Trophoblast cell (in vitro differentiated cells and primary cell): ENCODE measurements at regions not wholly inside any gene's neighbourhood (a gene's known extent, or its start where the extent isn't known, plus 50 kb on each side); places are given as distances from the start of the nearest gene placed in this dataset.

ENCODE experiments used
- DNase-seq, 2 donors: peaks; one replicate each; pipeline ENCODE4 v3.0.0-alpha.2; 2016
- H2AFZ ChIP-seq: 2 replicates; pipeline ENCODE4 v1.6.1; 2013; ENCODE audit warnings: low read length, moderate library complexity, mild to moderate bottlenecking; ENCODE audit not compliant: insufficient read depth, poor library complexity
- H2AK5ac ChIP-seq: 2 replicates; pipeline ENCODE4 v1.6.1; 2013; ENCODE audit warnings: mild to moderate bottlenecking, low read length
- H2BK120ac ChIP-seq: 2 replicates; pipeline ENCODE4 v1.6.1; 2013; ENCODE audit warnings: low read length, mild to moderate bottlenecking, moderate library complexity; ENCODE audit not compliant: insufficient read depth, poor library complexity
- H2BK12ac ChIP-seq: 2 replicates; pipeline ENCODE4 v1.6.1; 2013; ENCODE audit warnings: mild to moderate bottlenecking, low read length, moderate library complexity
- H2BK5ac ChIP-seq: 2 replicates; pipeline ENCODE4 v1.6.1; 2013; ENCODE audit warnings: low read length, low read depth, moderate library complexity, mild to moderate bottlenecking; ENCODE audit not compliant: poor library complexity
- H3K14ac ChIP-seq: 2 replicates; pipeline ENCODE4 v1.6.1; 2013; ENCODE audit warnings: mild to moderate bottlenecking, low read length
- H3K18ac ChIP-seq: 2 replicates; pipeline ENCODE4 v1.6.1; 2013; ENCODE audit warnings: mild to moderate bottlenecking, low read length
- H3K23ac ChIP-seq: 2 replicates; pipeline ENCODE4 v1.6.1; 2013; ENCODE audit warnings: low read length
- H3K27ac ChIP-seq: 2 replicates; pipeline ENCODE4 v1.5.1; 2013; ENCODE audit warnings: low read depth, mild to moderate bottlenecking, inconsistent platforms, low read length, moderate library complexity
- H3K27me3 ChIP-seq: 2 replicates; pipeline ENCODE4 v1.6.1; 2013; ENCODE audit warnings: inconsistent platforms, mild to moderate bottlenecking, low read length, moderate library complexity; ENCODE audit not compliant: insufficient read depth
- H3K36me3 ChIP-seq, 2 experiments: 1 replicate in 1 of 2; 2 replicates in 1 of 2; pipeline ENCODE4 v1.6.1; 2013; ENCODE audit warnings: low read length in 2 of 2, mild to moderate bottlenecking in 2 of 2, moderate library complexity in 1 of 2; ENCODE audit not compliant: insufficient read depth in 2 of 2, control insufficient read depth in 1 of 2
- H3K4ac ChIP-seq: 2 replicates; pipeline ENCODE4 v1.6.1; 2013; ENCODE audit warnings: low read depth, mild to moderate bottlenecking, low read length, moderate library complexity
- H3K4me1 ChIP-seq, 2 experiments: 1 replicate in 1 of 2; 2 replicates in 1 of 2; pipeline ENCODE4 v1.6.1; 2013; ENCODE audit warnings: low read length in 2 of 2, mild to moderate bottlenecking in 2 of 2, moderate library complexity in 1 of 2; ENCODE audit not compliant: insufficient read depth in 2 of 2, control insufficient read depth in 1 of 2
- H3K4me2 ChIP-seq: 2 replicates; pipeline ENCODE4 v1.6.1; 2013; ENCODE audit warnings: inconsistent platforms, mild to moderate bottlenecking, low read length, moderate library complexity
- H3K4me3 ChIP-seq: 2 replicates; pipeline ENCODE4 v1.5.1; 2013; ENCODE audit warnings: mild to moderate bottlenecking, low read depth, low read length, inconsistent platforms
- H3K79me1 ChIP-seq: one replicate; pipeline ENCODE4 v1.6.1; 2013; ENCODE audit warnings: low read length
- H3K79me2 ChIP-seq: 2 replicates; pipeline ENCODE4 v1.6.1; 2013; ENCODE audit warnings: low read length, mild to moderate bottlenecking; ENCODE audit not compliant: control insufficient read depth, insufficient read depth, poor library complexity
- H3K9ac ChIP-seq: 2 replicates; pipeline ENCODE4 v1.6.1; 2013; ENCODE audit warnings: mild to moderate bottlenecking, low read length
- H3K9me3 ChIP-seq: 2 replicates; pipeline ENCODE4 v1.6.1; 2013; ENCODE audit warnings: low read depth, mild to moderate bottlenecking, control low read depth, inconsistent platforms, low read length; ENCODE audit not compliant: insufficient read depth
- H4K12ac ChIP-seq: 2 replicates; pipeline ENCODE4 v1.6.1; 2013; ENCODE audit warnings: low read depth, mild to moderate bottlenecking, low read length, moderate library complexity
- H4K8ac ChIP-seq: 2 replicates; pipeline ENCODE4 v1.6.1; 2013; ENCODE audit warnings: low read depth, mild to moderate bottlenecking, low read length, moderate library complexity
- H4K91ac ChIP-seq: one replicate; pipeline ENCODE4 v1.6.1; 2013; ENCODE audit warnings: low read depth, mild to moderate bottlenecking, low read length, moderate library complexity
- WGBS: extraction: QIAGEN DNeasy Blood & Tissue Kit; methylation state at CpG from one replicate; pipeline ENCODE4 v1.1.7; 2013; ENCODE audit warnings: missing lambda C conversion rate; ENCODE audit not compliant: insufficient read length, insufficient coverage; ENCODE audit errors: extremely low coverage; 5-methylcytosine and 5-hydroxymethylcytosine counted together

GRCh38 chr14:87698481-87698880 lies 294.5 kb downstream of the GALC start:
- no CpG with 5 or more reads among the region's 3 CpGs for WGBS
- H2AK5ac ChIP-seq: no peak overlapping the region
- no peak for DNase-seq
- no peak overlapping the region for H3K4me3 ChIP-seq
- no peaks in the 10 kb centered on the region for H3K4me1 ChIP-seq
- H3K4me2 ChIP-seq: no peak overlapping the region
- no peaks in the 10 kb centered on the region for H3K36me3 ChIP-seq
- H2BK5ac ChIP-seq: no peak overlapping the region
- no peaks in the 10 kb centered on the region for H3K27me3 ChIP-seq
- no peak overlapping the region for H2BK12ac ChIP-seq
- no peaks in the 10 kb centered on the region for H3K79me1 ChIP-seq
- H2BK120ac ChIP-seq: no peak overlapping the region
- no peak overlapping the region for H4K91ac ChIP-seq
- H3K79me2 ChIP-seq: no peaks in the 10 kb centered on the region
- H4K12ac ChIP-seq: no peak overlapping the region
- no peak overlapping the region for H3K14ac ChIP-seq
- H3K9ac ChIP-seq: no peak overlapping the region
- no peak overlapping the region for H2AFZ ChIP-seq
- H3K27ac ChIP-seq: no peak overlapping the region
- no peak overlapping the region for H3K23ac ChIP-seq
- H4K8ac ChIP-seq: no peak overlapping the region
- no peak overlapping the region for H3K18ac ChIP-seq
- no peaks in the 10 kb centered on the region for H3K9me3 ChIP-seq
- H3K4ac ChIP-seq: no peak overlapping the region

- Histone ChIP-seq H4K91ac (no peak overlapping the region), H2BK5ac (no peak overlapping the region), H3K79me2 (no peaks in the 10 kb centered on the region), H2BK12ac (no peak overlapping the region), H2BK120ac (no peak overlapping the region), H2AK5ac (no peak overlapping the region), H3K4ac (no peak overlapping the region), H3K27me3 (no peaks in the 10 kb centered on the region), H4K8ac (no peak overlapping the region), H3K27ac (no peak overlapping the region), H3K36me3 (no peaks in the 10 kb centered on the region), H3K23ac (no peak overlapping the region), H3K9ac (no peak overlapping the region), H3K18ac (no peak overlapping the region), H3K4me1 (no peaks in the 10 kb centered on the region), H3K79me1 (no peaks in the 10 kb centered on the region), H3K4me2 (no peak overlapping the region), H2AFZ (no peak overlapping the region), H4K12ac (no peak overlapping the region), H3K14ac (no peak overlapping the region), H3K9me3 (no peaks in the 10 kb centered on the region), H3K4me3 (no peak overlapping the region)
- no peak for DNase-seq
- WGBS: no CpG with 5 or more reads among the region's 1 CpG
Observed at GRCh38 chr14:87696485-87696884, 296.5 kb downstream of the GALC start.

GRCh38 chr14:87691042-87691881 lies 301.7 kb downstream of the GALC start:
- H3K36me3 ChIP-seq: no peaks in the 10 kb centered on the region
- DNase-seq: no peak
- no peak overlapping the region for H3K4me2 ChIP-seq
- H3K79me2 ChIP-seq: no peaks in the 10 kb centered on the region
- no peaks in the 10 kb centered on the region for H3K79me1 ChIP-seq
- no peak overlapping the region for H3K4me3 ChIP-seq
- H3K27ac ChIP-seq: no peak overlapping the region
- H2BK12ac ChIP-seq: no peak overlapping the region
- no peak overlapping the region for H3K23ac ChIP-seq
- no peak overlapping the region for H3K18ac ChIP-seq
- H3K9me3 ChIP-seq: no peaks in the 10 kb centered on the region
- H2AK5ac ChIP-seq: no peak overlapping the region
- no peak overlapping the region for H3K4ac ChIP-seq
- no peak overlapping the region for H4K12ac ChIP-seq
- H4K8ac ChIP-seq: no peak overlapping the region
- H3K9ac ChIP-seq: no peak overlapping the region
- no peak overlapping the region for H3K14ac ChIP-seq
- no peaks in the 10 kb centered on the region for H3K4me1 ChIP-seq
- H2AFZ ChIP-seq: no peak overlapping the region
- no CpG with 5 or more reads among the region's 15 CpGs for WGBS
- no peak overlapping the region for H4K91ac ChIP-seq
- H2BK5ac ChIP-seq: no peak overlapping the region
- no peaks in the 10 kb centered on the region for H3K27me3 ChIP-seq
- H2BK120ac ChIP-seq: no peak overlapping the region

- Histone ChIP-seq H2AFZ (no peak overlapping the region), H2BK120ac (no peak overlapping the region), H4K12ac (no peak overlapping the region), H4K91ac (no peak overlapping the region), H3K36me3 (no peaks in the 10 kb centered on the region), H3K9ac (no peak overlapping the region), H3K4me1 (no peaks in the 10 kb centered on the region), H3K27me3 (no peaks in the 10 kb centered on the region), H2BK5ac (no peak overlapping the region), H3K18ac (no peak overlapping the region), H3K27ac (no peak overlapping the region), H3K23ac (no peak overlapping the region), H3K79me1 (no peaks in the 10 kb centered on the region), H3K4me3 (no peak overlapping the region), H3K79me2 (no peaks in the 10 kb centered on the region), H3K4ac (no peak overlapping the region), H3K4me2 (no peak overlapping the region), H4K8ac (no peak overlapping the region), H2AK5ac (no peak overlapping the region), H3K9me3 (no peaks in the 10 kb centered on the region), H3K14ac (no peak overlapping the region), H2BK12ac (no peak overlapping the region)
- no CpG with 5 or more reads among the region's 3 CpGs for WGBS
- no peak for DNase-seq
Observed at GRCh38 chr14:87690076-87690613, 302.8 kb downstream of the GALC start.
